PC-9 (cell line): ENCODE measurements at regions not wholly inside any gene's neighbourhood (a gene's known extent, or its start where the extent isn't known, plus 50 kb on each side); places are given as distances from the start of the nearest gene placed in this dataset.

Experiments used
- BruUV-seq: library from RNA; stranded (reverse); fragments of 400-500 nt; replicated peaks from 2 replicates; lab custom pipeline; 2021; lab: Mats Ljungman, UMichigan
- CTCF ChIA-PET: fragments of 300-600 bp; sonication (Branson Sonifier 250); formaldehyde crosslinking; loops from one replicate; lab custom pipeline; 2022; ENCODE audit warnings: antibody characterized with exemption; lab: Charles Lee
- POLR2A ChIA-PET: fragments of 300-600 bp; sonication (Branson Sonifier 250); formaldehyde crosslinking; loops from one replicate; lab custom pipeline; 2022; ENCODE audit warnings: antibody characterized with exemption; ENCODE audit not compliant: unreplicated experiment; lab: Charles Lee
- DNase-seq, 2 experiments: peaks; one replicate each; pipeline versions ENCODE4 v3.0.0 to v3.0.0-alpha.2; 2015 to 2022; ENCODE audit warnings: mixed read lengths in 1 of 2
- H2AFZ ChIP-seq: fragments of 200-600 bp; sonication (generic); 2 replicates; pipeline ENCODE4 v1.8.1; 2017; ENCODE audit warnings: antibody characterized with exemption
- H3F3A ChIP-seq: fragments of 200-600 bp; sonication (generic); 2 replicates; pipeline ENCODE4 v1.8.1; 2017; ENCODE audit warnings: antibody characterized with exemption, mild to moderate bottlenecking, low read depth; ENCODE audit not compliant: insufficient read depth
- H3K27ac ChIP-seq: fragments of 200-600 bp; sonication (generic); 2 replicates; pipeline ENCODE4 v1.6.1; 2016; ENCODE audit warnings: mixed run types
- H3K27me3 ChIP-seq: fragments of 200-600 bp; sonication (generic); 2 replicates; pipeline ENCODE4 v1.6.1; 2016; ENCODE audit warnings: low read depth, mixed run types; ENCODE audit not compliant: insufficient read depth
- H3K36me3 ChIP-seq: fragments of 200-600 bp; sonication (generic); 2 replicates; pipeline ENCODE4 v1.6.1; 2016; ENCODE audit warnings: low read depth, mixed run types
- H3K4me1 ChIP-seq: fragments of 200-600 bp; sonication (generic); replicated peaks from 2 replicates; pipeline ENCODE4 v1.6.1; 2016; ENCODE audit warnings: mixed run types; ENCODE audit not compliant: insufficient read depth
- H3K4me2 ChIP-seq: fragments of 200-600 bp; sonication (generic); 2 replicates; pipeline ENCODE4 v1.6.1; 2017; ENCODE audit warnings: mixed run types
- H3K4me3 ChIP-seq: fragments of 200-600 bp; sonication (generic); 2 replicates; pipeline ENCODE4 v1.6.1; 2016; ENCODE audit warnings: mixed run types
- H3K79me2 ChIP-seq: fragments of 200-600 bp; sonication (generic); 2 replicates; pipeline ENCODE4 v1.6.1; 2017; ENCODE audit warnings: low read depth, mixed run types
- H3K9me2 ChIP-seq: fragments of 200-600 bp; sonication (generic); 2 replicates; pipeline ENCODE4 v1.8.1; 2017; ENCODE audit warnings: mild to moderate bottlenecking; ENCODE audit not compliant: insufficient read depth
- H3K9me3 ChIP-seq: fragments of 200-600 bp; sonication (generic); 2 replicates; pipeline ENCODE4 v1.8.1; 2016; ENCODE audit warnings: low read depth; ENCODE audit not compliant: insufficient read depth
- H4K20me1 ChIP-seq: fragments of 200-600 bp; sonication (generic); 2 replicates; pipeline ENCODE4 v1.8.1; 2017; ENCODE audit not compliant: insufficient read depth
- EZH2 ChIP-seq: fragments of 200-600 bp; sonication (generic); IDR thresholded peaks from 2 replicates; pipeline ENCODE4 v1.8.0; 2017; ENCODE audit warnings: antibody characterized with exemption, low read depth
- intact Hi-C: fragments of 100-400 bp; cut with micrococcal nuclease; formaldehyde crosslinking; loops from one replicate; pipeline ENCODE4 v1.10.0; 2022; ENCODE audit not compliant: unreplicated experiment
- TF ChIP-seq, protein P1 (sequence below): fragments of 200-600 bp; sonication (generic); conservative IDR thresholded peaks from 2 replicates; pipeline ENCODE4 v1.6.1; 2017; ENCODE audit warnings: mixed run types, antibody characterized with exemption, mild to moderate bottlenecking, moderate library complexity

- Histone ChIP-seq H3K27ac (no peak overlapping the region), H4K20me1 (no peaks in the 10 kb centered on the region), H3K4me1 (peaks cover 7% of the 10 kb centered on the region; the same call in 1 of the 2 replicates), H3K9me2 (no peaks in the 10 kb centered on the region), H3K79me2 (no peaks in the 10 kb centered on the region), H3K9me3 (no peaks in the 10 kb centered on the region), H3K4me2 (no peak overlapping the region), H3F3A (no peaks in the 10 kb centered on the region), H3K27me3 (no peaks in the 10 kb centered on the region), H3K36me3 (no peaks in the 10 kb centered on the region), H3K4me3 (no peak overlapping the region), H2AFZ (no peak overlapping the region)
- POLR2A ChIA-PET = no interaction called here
- no TSS peak for BruUV-seq
- CTCF ChIA-PET = no interaction called here
- no peak for DNase-seq
- intact Hi-C loops = no loop called here
- TF ChIP-seq, protein P1, sequence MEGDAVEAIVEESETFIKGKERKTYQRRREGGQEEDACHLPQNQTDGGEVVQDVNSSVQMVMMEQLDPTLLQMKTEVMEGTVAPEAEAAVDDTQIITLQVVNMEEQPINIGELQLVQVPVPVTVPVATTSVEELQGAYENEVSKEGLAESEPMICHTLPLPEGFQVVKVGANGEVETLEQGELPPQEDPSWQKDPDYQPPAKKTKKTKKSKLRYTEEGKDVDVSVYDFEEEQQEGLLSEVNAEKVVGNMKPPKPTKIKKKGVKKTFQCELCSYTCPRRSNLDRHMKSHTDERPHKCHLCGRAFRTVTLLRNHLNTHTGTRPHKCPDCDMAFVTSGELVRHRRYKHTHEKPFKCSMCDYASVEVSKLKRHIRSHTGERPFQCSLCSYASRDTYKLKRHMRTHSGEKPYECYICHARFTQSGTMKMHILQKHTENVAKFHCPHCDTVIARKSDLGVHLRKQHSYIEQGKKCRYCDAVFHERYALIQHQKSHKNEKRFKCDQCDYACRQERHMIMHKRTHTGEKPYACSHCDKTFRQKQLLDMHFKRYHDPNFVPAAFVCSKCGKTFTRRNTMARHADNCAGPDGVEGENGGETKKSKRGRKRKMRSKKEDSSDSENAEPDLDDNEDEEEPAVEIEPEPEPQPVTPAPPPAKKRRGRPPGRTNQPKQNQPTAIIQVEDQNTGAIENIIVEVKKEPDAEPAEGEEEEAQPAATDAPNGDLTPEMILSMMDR = no peak
- TF ChIP-seq EZH2 = no peak
Observed at GRCh38 chr3:30354513-30354912, 251.9 kb upstream of the TGFBR2 start.

DNA sequence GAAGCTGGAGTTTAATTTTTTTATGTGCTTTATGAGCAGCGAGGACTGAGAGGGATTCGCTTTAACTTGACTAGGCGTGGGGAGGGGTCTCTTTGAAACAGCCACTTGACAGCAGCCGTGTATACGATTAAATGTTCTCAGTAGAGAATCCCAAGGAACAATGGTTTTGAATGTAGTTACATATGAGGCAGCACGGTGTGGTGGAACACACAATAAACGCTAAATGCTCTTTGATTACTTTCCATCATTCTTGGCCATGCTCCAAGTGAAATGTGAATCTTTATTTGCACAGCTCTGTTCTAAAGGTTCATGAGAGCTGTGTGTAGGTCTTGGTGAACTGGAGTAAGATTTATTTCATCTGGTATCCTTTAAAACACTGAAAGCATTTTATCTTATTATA, 251.4 kb upstream of the TGFBR2 start:
- Histone ChIP-seq H3K36me3 (no peaks in the 10 kb centered on the region), H2AFZ (no peak overlapping the region), H3K27me3 (no peaks in the 10 kb centered on the region), H3K79me2 (no peaks in the 10 kb centered on the region), H3K9me2 (no peaks in the 10 kb centered on the region), H3K4me1 (peaks cover 7% of the 10 kb centered on the region; the same call in 1 of the 2 replicates), H3K9me3 (no peaks in the 10 kb centered on the region), H3K27ac (no peak overlapping the region), H3K4me2 (no peak overlapping the region), H4K20me1 (no peaks in the 10 kb centered on the region), H3K4me3 (no peak overlapping the region), H3F3A (no peaks in the 10 kb centered on the region)
- TF ChIP-seq EZH2 = no peak
- TF ChIP-seq, protein P1 = no peak
- POLR2A ChIA-PET = no interaction called here
- DNase-seq = no peak
- CTCF ChIA-PET = no interaction called here
- intact Hi-C loops = no loop called here
- BruUV-seq = no TSS peak

GRCh38 chr3:30355622-30356021, 250.8 kb upstream of the TGFBR2 start:
- no peaks in the 10 kb centered on the region for H3K9me3 ChIP-seq
- CTCF ChIA-PET = no interaction called here
- H2AFZ ChIP-seq = no peak overlapping the region
- no peak for TF ChIP-seq EZH2
- TF ChIP-seq, protein P1 = no peak
- no peaks in the 10 kb centered on the region for H4K20me1 ChIP-seq
- no peak for DNase-seq
- no peaks in the 10 kb centered on the region for H3F3A ChIP-seq
- no peaks in the 10 kb centered on the region for H3K9me2 ChIP-seq
- H3K27ac ChIP-seq = no peak overlapping the region
- H3K4me2 ChIP-seq = no peak overlapping the region
- intact Hi-C loops = no loop called here
- H3K36me3 ChIP-seq = no peaks in the 10 kb centered on the region
- BruUV-seq = no TSS peak
- H3K4me3 ChIP-seq = no peak overlapping the region
- no peaks in the 10 kb centered on the region for H3K79me2 ChIP-seq
- no peaks in the 10 kb centered on the region for H3K27me3 ChIP-seq
- POLR2A ChIA-PET = interaction anchor here (0.7 kb wide), 1 partner anchor 12 kb away, joined by 8 read pairs; no protein-coding TSS in a partner anchor
- H3K4me1 ChIP-seq = peaks cover 7% of the 10 kb centered on the region; the same call in 1 of the 2 replicates
